HL-60/S4 treated with retinoic acid at 250 ng/mL for 4 days and 3 days (cell line): ENCODE measurements at regions not wholly inside any gene's neighbourhood (a gene's known extent, or its start where the extent isn't known, plus 50 kb on each side); places are given as distances from the start of the nearest gene placed in this dataset.

Experiments used
- in situ Hi-C: fragments of 300-500 bp; cut with MboI; formaldehyde crosslinking; loops from 2 replicates; pipeline ENCODE4 v1.7.0; 2022; ENCODE audit warnings: low sequenced_read_pairs

DNA sequence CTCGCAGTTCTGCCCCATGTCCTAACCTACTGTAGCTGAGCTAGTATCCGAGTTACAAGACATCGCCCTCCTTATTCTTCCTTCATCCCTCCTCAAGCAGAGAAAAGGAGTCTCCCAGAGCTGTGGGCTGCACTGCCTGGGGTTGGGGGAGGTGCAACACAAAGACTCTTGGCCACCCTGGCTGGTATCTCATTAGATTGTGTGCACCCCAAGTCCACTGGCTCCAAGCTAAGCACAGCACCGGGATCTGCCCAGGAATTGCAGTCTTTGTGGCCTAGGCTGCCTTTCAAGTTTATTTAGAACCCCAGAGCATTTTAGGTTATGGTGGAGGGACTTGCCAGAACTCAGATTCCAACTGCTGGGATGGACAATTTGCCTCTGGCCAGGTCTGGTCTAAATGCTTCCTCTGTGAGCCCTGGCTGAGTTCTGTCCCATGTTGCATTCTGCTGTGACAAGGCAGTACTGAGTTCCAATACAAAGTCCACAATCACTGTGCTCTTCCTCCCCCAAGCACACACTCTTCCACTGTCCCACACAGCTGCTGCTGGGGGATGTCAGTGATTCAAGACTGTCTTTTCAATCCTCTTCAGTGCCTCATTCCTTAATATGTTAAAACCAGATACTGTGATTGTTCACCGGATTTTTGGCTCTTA, 169.6 kb upstream of the CLEC14A start:
- in situ Hi-C loops, result no loop called here

DNA sequence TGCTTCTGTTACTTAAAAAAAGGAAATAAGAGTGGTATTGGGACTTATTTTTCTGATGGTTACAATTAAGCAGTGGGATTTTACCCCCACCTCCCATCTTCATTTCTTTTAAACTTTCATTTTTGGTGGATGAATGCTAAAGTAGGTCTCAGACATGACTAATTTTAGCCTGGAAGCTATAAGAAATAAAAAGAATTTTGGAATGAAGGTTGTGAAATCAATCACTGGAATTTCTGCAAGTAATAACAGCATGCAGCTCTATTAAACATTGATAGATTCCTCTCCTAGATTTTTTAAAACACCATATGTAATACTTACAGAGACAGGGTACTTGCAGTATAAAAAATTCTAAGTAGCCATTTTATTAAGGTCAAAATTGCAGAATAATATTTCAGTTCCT, 164.2 kb upstream of the CLEC14A start:
- in situ Hi-C loops, result no loop called here

DNA sequence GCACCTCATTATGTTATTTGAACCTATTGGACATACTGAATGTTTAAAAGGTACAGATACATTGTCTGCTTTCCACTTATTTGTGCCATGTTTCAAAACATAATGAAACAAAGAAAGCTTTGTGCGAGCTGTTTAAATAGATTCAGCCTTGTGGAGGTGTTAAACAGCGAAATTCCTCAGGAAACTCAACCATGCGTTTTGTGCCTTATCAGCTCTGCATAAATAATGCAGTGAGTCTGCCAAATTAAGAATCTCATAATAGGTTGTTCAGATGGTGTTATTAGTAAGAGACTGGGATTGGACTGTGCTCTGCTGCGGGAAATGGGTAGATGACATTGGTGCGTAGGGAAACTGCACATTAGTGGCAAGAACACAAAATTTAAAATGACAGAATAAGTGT, 163.7 kb upstream of the CLEC14A start:
- in situ Hi-C loops, result no loop called here

DNA sequence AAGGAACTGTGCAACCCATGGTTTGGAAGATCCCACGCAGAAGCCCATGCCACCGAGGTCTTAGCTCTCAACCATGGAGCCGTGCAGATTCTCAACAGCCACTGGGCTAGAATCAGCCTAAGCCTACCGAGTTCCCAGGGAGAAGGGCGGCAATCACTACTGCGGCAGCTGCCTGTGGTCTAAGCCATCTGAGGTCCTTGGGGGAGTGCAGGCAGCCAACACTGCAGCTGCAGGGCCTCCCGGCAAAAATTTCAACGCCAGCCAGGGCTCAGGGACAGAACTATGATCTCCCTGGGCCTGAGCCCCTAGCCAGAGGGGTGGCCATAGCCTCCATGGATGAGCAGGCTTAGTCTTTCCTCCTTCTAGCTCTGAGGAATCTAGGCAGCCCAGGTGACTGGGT, 156.8 kb upstream of the CLEC14A start:
- in situ Hi-C loops, result no loop called here

DNA sequence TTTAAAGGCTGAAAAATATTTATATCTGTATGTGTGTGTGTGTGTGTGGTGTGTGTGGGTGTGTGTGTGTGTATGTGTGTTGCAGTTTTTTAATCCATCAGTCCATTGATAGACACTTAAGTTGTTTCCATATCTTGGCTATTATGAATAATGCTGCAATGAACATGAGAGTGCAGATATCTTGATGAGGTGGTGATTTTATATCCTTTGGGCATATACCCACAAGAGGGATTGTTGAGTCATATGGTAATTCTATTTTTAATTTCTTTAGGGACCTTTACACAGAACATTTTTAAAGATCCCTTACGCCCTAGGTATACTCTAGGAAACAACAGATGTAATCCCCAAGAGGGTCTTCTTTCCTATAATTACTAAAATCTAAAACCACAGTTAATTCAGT, 154.5 kb upstream of the CLEC14A start:
- in situ Hi-C loops, result no loop called here

DNA sequence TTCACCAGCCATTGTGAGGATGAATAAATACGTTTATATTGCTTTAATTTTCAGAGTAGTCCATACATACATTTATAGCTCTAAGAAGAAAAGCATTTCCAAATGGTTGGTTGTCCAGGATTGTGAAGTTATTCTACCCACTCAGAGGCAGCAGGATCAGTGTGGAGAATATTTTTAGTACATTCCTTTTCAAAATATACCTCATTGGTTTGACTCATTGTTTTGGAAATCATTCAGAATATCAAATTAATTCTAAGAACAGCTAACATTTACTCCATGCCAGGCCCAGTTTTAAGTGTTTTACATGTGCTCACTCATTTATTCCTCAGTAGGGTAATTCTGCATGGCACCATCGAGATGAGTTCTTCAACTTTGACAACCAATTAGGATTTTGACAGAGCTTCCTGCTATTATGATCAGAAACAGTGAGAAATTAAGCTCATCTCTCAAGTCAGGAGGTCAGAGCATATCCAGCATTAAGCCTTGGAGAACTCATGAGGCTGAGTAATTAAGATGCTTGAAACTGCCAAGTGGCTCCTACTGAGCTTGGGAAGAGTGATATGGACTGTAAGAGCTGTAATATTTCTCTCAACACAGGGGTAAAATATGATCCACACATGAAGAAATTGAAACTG, 153.3 kb upstream of the CLEC14A start:
- in situ Hi-C loops, result no loop called here

DNA sequence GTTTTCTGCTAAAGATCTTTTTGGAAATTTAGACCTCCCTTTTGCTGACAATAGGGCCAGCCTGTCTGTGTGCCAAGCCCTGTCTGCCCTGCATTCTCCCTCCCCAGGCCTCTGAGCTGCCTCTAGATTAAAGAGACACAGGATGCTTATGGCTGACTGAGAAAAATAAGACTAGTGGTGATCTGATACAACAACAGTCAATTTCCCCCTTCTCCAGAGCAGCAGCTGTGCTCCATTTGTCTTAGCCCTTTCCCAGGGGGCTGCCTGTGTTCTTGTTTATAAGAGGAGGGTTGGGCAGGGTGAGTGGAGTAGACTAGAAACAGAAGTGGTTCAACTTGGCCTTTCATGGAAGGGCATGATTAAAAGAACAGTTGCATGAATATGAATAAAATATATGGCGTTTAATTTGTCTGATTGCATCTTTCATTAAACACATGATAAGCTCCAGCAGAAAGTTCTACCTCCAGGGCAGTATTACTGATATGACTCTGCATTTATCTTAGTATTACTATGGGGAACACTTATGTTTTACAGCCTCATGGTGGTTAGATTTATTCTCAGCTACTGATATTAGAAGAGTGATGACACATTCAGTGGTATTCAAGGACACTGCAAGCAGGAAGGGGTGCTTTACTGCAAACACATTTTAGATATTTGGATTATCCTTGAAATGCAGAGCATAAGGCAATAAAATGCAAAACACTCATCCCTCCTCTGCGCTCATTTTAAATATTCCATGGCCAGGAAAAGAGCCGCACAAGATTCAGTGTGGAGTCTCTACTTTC, 150.2 kb upstream of the CLEC14A start:
- in situ Hi-C loops, result no loop called here

DNA sequence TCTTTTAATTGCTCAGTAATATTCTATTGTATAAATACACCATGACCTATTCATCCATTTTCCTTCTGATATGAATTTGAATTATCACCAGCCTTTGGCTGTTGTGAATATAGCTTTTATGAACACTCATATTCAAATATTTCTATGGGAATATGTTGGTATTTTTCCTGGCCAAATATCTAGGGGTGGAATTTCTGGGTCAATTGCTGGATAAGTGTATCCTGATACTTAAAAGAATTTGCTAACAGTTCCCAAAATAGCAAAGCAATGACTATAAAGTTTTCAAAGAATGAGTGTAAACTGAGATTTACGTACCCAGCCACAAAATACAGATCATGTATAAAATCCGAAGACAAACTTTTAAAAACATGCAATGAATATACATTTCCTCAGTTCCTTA, 148.7 kb upstream of the CLEC14A start:
- in situ Hi-C loops, result no loop called here

DNA sequence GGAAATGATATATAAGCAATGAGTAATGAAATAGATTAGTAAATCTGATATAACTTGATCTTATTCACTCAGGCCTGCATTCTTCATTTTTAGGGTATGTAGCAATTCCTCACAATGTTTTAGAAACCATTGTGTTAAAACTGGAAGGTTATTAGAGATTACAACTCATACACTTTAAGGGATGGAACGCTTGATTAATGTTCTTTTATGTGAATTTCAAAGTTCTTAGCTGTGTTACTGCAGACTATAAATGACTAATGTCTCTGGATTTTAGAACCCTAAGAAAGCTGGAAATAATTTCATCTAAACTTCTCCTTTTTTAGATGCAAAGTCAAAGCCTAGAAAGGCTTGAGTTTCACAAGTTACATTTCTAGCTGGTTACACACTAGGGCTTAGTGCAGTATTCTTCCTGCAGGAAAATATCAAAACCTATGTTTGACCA, 148.2 kb upstream of the CLEC14A start:
- in situ Hi-C loops, result no loop called here

DNA sequence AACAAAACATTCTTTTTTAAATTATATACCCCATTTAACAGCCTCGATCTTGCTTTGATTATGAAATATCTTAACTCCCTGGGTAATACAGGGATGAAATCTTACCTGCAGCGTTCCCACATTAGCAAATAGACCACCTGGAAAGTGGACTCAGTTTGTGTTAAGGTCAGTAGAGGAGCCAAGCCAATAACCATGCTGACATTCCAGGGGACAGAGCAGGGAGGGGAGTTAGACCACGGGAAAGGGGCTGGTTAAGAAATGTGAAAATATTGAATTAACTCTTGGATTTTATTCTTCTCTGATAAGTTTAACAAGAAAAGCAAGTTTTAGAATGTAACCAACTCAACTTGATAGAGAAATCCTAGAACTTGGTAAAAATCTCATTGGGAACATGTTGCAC, 144.9 kb upstream of the CLEC14A start:
- in situ Hi-C loops, result no loop called here

DNA sequence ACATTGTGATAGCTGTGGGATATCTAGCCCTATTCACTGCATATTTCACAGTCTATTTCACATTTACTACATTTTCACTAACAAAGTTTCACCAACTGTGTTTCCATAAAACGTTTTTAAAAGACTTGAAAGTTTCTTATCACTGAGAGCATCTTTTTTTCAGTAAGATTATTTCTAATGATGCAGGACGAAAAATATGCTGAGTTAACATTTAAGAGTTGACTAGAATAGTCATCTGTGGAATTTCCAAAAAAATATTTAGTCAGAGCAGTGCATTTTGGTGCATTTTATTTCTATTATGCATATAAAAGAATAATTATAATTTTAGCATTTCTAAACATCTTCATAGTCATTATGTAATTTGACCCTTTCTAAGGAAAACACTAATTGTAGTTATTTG, 143.8 kb upstream of the CLEC14A start:
- in situ Hi-C loops, result no loop called here

DNA sequence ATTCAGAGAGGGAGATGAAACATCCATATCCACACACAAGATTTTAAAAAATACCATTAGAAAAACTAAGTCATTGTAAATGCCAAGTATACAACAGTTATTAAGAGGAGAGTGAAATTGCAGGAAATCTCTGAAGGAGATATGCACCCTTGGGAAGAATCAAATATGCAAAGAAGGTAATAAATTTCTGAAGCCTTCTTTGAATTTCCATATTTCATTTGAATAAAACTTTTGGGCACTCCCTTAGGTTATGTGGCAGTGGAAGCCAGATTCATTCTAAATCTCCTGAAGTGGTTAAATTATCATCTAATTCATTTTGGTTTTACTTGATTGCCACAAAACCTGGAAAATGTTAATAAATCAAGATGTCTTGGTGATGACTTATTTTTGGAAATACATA, 138.9 kb upstream of the CLEC14A start:
- in situ Hi-C loops, result no loop called here

DNA sequence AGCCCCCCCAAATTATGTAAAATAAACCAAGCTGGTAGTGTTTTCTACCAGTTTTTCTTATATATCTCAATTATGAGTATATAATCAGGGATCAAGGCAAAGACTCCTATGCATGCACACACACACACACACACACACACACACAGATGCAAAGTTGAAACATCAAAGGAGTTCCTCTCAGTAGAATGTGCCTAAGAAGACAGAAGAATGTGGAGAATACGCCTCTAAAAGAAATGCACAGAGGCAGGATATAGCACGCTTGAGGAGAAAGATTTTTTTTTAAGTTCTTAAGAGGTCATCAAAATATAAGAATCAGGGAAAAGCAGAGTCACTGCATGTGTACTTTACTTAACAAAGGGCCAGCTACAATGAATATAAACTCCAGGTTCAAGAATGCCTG, 138.2 kb upstream of the CLEC14A start:
- in situ Hi-C loops, result no loop called here

DNA sequence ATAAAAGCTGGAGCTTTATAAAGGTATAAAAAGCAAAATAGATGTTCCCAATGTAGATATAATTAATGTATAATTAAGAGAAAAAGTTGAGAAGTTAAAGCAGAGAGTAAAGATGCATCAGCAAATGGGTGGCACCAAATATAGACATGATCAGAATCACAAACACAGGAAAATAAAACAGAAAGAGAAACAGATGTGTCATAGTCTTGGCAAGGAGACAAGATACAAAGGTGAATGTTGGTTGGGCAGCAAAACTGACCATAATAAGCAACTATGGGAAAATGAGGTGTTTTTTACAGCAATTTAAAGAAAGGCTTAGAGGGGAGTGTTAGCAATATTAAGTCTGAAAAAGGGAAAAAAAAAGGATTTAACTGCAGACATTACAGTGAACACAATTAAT, 135.4 kb upstream of the CLEC14A start:
- in situ Hi-C loops, result no loop called here

DNA sequence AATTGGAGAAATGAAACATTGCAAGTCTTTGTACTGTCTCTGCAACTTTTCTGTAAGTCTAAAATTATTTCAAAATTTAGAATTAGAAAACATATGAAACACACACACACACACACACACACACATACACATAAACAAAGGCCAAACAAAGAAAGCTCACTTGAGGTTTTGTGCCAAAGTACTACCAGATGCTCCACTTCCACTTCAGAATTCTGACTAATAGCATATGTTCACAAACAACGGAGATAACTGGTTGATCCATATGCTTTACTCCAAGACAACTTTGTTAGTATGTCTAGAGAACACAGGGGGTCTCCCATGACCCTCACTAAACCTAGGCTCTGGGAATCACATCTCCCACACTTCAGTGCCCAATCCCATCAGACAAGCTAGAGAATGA, 133.8 kb upstream of the CLEC14A start:
- in situ Hi-C loops, result no loop called here

DNA sequence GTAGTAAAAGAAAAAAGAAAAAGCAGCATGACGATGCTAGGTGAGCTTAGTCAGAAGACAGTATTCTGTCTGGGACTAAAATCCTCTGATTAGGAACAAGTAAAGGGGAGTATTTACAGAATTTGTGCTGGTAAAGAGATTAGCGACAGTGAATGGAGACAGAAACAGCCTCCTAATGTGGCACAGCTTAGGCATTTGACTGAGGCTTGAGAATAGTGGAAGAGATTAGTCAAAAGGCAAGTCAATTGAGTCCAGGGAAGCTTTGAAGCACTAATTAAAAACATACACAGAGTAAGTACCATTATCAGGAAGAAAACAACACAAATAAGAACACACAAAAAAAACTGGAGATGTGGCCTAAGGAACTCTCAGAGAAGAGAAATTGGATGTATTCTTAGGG, 131.9 kb upstream of the CLEC14A start:
- in situ Hi-C loops, result no loop called here

DNA sequence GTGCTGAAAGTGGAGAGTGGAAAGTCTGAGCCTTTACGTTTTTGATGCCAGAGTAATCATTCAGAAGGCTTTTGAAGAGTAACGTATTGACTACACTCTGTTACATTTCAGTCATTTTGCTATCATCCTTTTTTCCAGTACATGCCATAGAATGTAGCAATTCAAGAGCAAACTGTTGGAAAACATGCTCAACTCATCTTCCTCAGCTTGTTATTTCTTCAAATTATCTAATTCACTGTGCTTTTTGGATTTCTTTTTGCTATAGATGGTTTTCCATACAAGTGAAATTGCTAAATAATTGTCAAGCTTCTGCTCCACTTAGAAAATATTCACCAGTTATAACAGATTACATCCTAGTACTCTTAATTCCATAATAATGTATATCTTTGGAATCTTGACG, 129.9 kb upstream of the CLEC14A start:
- in situ Hi-C loops, result no loop called here

DNA sequence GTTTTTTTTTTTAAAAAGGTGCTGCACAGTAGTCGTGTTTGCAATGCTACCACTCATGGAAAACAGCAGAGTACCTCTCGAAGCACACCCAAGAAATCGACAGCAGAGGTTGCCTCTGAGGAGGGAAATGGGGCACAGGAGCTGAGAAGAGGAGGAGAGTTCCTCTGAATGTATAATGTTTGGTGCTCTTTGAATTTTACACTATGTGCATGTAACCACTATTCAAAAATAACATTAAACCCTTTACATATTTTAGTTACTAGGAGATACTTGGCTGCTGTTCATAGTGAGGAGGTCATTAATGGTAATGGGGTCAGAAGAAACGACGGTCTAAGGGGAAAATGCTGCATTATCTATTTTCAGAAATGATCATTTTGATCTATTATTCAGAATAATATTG, 129.4 kb upstream of the CLEC14A start:
- in situ Hi-C loops, result no loop called here

DNA sequence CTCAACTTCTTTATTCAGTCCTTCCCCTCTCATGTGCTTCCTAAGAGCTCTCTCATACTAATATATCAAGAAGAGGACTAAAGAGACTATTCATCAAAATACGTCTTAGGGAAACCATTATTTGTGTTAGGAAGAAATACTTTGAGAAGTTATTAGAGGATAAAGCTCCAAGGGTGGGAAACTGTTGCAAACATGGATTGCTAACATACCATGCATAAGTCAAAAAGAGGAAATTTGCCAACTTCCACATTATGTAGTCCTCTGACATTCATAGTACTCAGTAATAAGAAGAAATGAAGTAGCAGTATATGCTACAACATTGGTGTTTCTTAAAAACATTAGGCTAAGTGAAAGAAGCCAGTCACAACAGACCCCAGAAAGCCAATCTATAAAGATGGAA, 128.8 kb upstream of the CLEC14A start:
- in situ Hi-C loops, result no loop called here

DNA sequence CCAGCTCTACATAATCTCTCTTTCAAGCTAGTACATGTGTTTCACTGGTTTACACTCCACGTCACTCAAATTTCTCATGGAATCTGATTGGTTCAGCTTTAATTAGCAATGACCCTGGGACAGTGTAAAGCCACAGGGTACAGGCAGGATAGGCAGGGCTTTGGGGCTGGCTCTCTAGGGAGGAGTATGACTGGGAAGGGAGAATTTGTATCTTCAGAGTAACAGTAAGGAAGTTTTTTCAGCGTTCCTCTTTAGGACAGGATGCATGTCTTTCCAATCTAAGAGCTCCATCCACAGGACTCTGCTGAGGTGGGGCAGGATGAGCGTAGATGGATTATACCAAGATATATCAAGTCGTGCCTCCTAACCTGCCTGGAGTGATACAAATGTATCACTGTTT, 112.0 kb upstream of the CLEC14A start:
- in situ Hi-C loops, result no loop called here

DNA sequence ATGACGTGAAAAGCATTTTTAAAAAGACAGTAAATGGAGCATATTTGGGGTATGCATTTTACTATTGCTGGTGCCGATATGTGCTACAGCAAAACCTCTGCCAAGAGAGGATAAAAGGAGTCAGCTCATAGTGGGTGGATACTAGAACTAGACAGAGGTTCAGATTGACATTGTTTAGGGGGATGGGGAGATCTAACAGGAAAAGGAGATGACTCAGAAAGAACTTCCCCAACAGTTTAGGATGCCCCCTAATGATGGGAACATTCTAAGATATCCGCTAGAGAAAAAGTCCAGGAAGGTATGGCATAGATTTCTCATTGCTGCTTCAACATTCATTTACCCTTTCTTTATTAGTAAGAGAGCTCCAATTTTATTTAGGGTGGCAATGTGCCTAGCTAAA, 110.5 kb upstream of the CLEC14A start:
- in situ Hi-C loops, result no loop called here

DNA sequence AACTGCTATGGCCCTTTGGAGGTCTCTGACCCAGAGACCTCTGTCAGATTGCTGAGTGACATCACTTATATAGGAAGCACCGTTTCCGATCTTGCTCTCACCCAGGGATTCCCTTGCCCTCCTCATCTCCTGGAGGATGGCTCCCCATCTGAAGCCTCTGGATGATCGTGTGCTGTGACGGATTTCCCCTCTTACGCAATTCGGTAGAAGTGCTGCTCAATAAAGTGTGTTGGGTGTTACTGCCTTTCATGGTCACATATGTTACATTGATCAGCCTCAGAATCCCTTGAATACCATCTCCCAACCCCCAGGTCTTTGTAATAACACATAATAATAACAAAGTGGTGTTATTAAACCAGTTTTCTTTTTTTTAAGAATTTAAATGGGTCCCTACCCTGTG, 107.3 kb upstream of the CLEC14A start:
- in situ Hi-C loops, result no loop called here
